SU-DHL-6 (cell line): ENCODE measurements at regions not wholly inside any gene's neighbourhood (a gene's known extent, or its start where the extent isn't known, plus 50 kb on each side); places are given as distances from the start of the nearest gene placed in this dataset.
"Not testable (repeated sequence)": the region's sequence is repeated elsewhere in the genome, so short reads cannot be mapped to it uniquely, and the experiment has no call there.

ENCODE experiments used
- H2AFZ ChIP-seq: fragments of 200-600 bp; sonication (generic); 2 replicates; pipeline ENCODE4 v1.6.1; 2014; ENCODE audit warnings: low read depth, mild to moderate bottlenecking, moderate library complexity, mixed read lengths, antibody characterized with exemption, low read length; ENCODE audit not compliant: severe bottlenecking
- H3F3A ChIP-seq: fragments of 200-600 bp; shearing (Covaris generic); 2 replicates; pipeline ENCODE4 v1.6.0; 2016; ENCODE audit warnings: antibody characterized with exemption, mild to moderate bottlenecking; ENCODE audit not compliant: insufficient read depth
- H3K27ac ChIP-seq: fragments of 200-600 bp; sonication (generic); 2 replicates; pipeline ENCODE4 v1.5.1; 2016; ENCODE audit warnings: low read depth, mild to moderate bottlenecking, low read length, moderate library complexity, mixed read lengths
- H3K27me3 ChIP-seq: fragments of 200-600 bp; sonication (generic), shearing (Covaris generic); 2 replicates; pipeline ENCODE4 v1.6.0; 2014; ENCODE audit warnings: mild to moderate bottlenecking, low read length
- H3K36me3 ChIP-seq: fragments of 200-600 bp; sonication (generic); 2 replicates; pipeline ENCODE4 v1.6.1; 2014; ENCODE audit warnings: mild to moderate bottlenecking, low read length, mixed read lengths
- H3K4me2 ChIP-seq: fragments of 300-600, 200-600 bp; shearing (Covaris generic), sonication (generic); 2 replicates; pipeline ENCODE4 v1.6.0; 2014; ENCODE audit warnings: low read length, low read depth, mild to moderate bottlenecking; ENCODE audit not compliant: poor library complexity, severe bottlenecking
- H3K4me3 ChIP-seq: fragments of 200-600 bp; sonication (generic); 2 replicates; pipeline ENCODE4 v1.5.1; 2014; ENCODE audit warnings: antibody characterized with exemption, low read length, mild to moderate bottlenecking, mixed read lengths; ENCODE audit not compliant: insufficient read depth, poor library complexity, severe bottlenecking
- H3K79me2 ChIP-seq: fragments of 200-600 bp; sonication (generic); 2 replicates; pipeline ENCODE4 v1.6.1; 2014; ENCODE audit warnings: mild to moderate bottlenecking, low read length, moderate library complexity; ENCODE audit not compliant: insufficient read depth
- H3K9ac ChIP-seq: fragments of 200-600 bp; sonication (generic); 2 replicates; pipeline ENCODE4 v1.7.0; 2014; ENCODE audit warnings: mild to moderate bottlenecking, low read length
- H3K9me2 ChIP-seq: fragments of 200-600 bp; sonication (generic); replicated peaks from 2 replicates; pipeline ENCODE4 v1.6.1; 2014; ENCODE audit warnings: low read length; ENCODE audit not compliant: insufficient read depth
- H3K9me3 ChIP-seq: fragments of 200-600 bp; sonication (generic); 2 replicates; pipeline ENCODE4 v1.6.1; 2014; ENCODE audit warnings: low read length, mixed read lengths; ENCODE audit not compliant: insufficient read depth
- H4K20me1 ChIP-seq: fragments of 200-600 bp; sonication (generic); 2 replicates; pipeline ENCODE4 v1.6.1; 2014; ENCODE audit warnings: low read depth, mild to moderate bottlenecking, antibody characterized with exemption, low read length, moderate library complexity, mixed read lengths
- CTCF ChIP-seq: fragments of 200-600 bp; sonication (generic); IDR thresholded peaks from one replicate; pipeline ENCODE4 v1.5.1; 2017; ENCODE audit warnings: antibody characterized with exemption, mild to moderate bottlenecking, low read length, moderate library complexity; ENCODE audit not compliant: insufficient read depth, poor library complexity, severe bottlenecking
- EZH2phosphoT487 ChIP-seq: fragments of 200-600 bp; sonication (generic), shearing (Covaris generic); conservative IDR thresholded peaks from 2 replicates; pipeline ENCODE4 v1.6.1; 2018; ENCODE audit warnings: mild to moderate bottlenecking, antibody characterized with exemption, low read length, moderate library complexity, mixed read lengths

GRCh38 chr2:91422102-91422501 is 2730.6 kb downstream of the RPIA start:
- not testable (repeated sequence) for H3F3A ChIP-seq

GRCh38 chr2:91427148-91427547 is 2735.7 kb downstream of the RPIA start:
- H3K27ac ChIP-seq, H3F3A ChIP-seq, H3K27me3 ChIP-seq: not testable (repeated sequence)

More at GRCh38 chr2:91422102-91422501, 2730.6 kb downstream of the RPIA start:
- H3K79me2 ChIP-seq, H3K27me3 ChIP-seq, H2AFZ ChIP-seq, H3K36me3 ChIP-seq, H3K27ac ChIP-seq, H3K9me2 ChIP-seq, H3K4me2 ChIP-seq, H4K20me1 ChIP-seq, H3K9ac ChIP-seq, H3K4me3 ChIP-seq: not testable (repeated sequence)
- peaks cover 22% of the 10 kb centered on the region for H3K9me3 ChIP-seq

GRCh38 chr2:91441932-91442245 is 2750.4 kb downstream of the RPIA start:
- not testable (repeated sequence) for H3K27ac ChIP-seq, H3F3A ChIP-seq, H3K9me2 ChIP-seq, H3K4me2 ChIP-seq, H3K36me3 ChIP-seq, H3K27me3 ChIP-seq, H2AFZ ChIP-seq, H3K9me3 ChIP-seq, H3K4me3 ChIP-seq, H3K9ac ChIP-seq, H4K20me1 ChIP-seq, H3K79me2 ChIP-seq

More at GRCh38 chr2:91427148-91427547, 2735.7 kb downstream of the RPIA start:
- H3K4me2 ChIP-seq, H3K9me2 ChIP-seq, H2AFZ ChIP-seq, H3K9me3 ChIP-seq, H4K20me1 ChIP-seq, H3K36me3 ChIP-seq, H3K79me2 ChIP-seq, H3K9ac ChIP-seq, H3K4me3 ChIP-seq: not testable (repeated sequence)

- Histone ChIP-seq H3K9me2 (no peaks in the 10 kb centered on the region), H3K9ac (no peak overlapping the region), H3K79me2 (no peaks in the 10 kb centered on the region), H3K36me3 (no peaks in the 10 kb centered on the region), H3F3A (no peaks in the 10 kb centered on the region), H3K27me3 (no peaks in the 10 kb centered on the region), H3K4me3 (no peak overlapping the region), H4K20me1 (no peaks in the 10 kb centered on the region), H3K27ac (no peak overlapping the region), H3K9me3 (no peaks in the 10 kb centered on the region), H2AFZ (no peak overlapping the region), H3K4me2 (no peak overlapping the region)
- TF ChIP-seq CTCF, result no peak
- no peak for TF ChIP-seq EZH2phosphoT487
Measured at GRCh38 chr2:91442246-91442905, 2750.9 kb downstream of the RPIA start.

GRCh38 chr2:91442906-91443729 is 2751.6 kb downstream of the RPIA start:
- H3K27me3 ChIP-seq, H3K4me2 ChIP-seq: not testable (repeated sequence)

GRCh38 chr2:91443730-91444115 is 2752.2 kb downstream of the RPIA start:
- not testable (repeated sequence) for H3F3A ChIP-seq, H3K4me2 ChIP-seq, H3K4me3 ChIP-seq, H3K9me3 ChIP-seq, H3K36me3 ChIP-seq, H3K9me2 ChIP-seq, H3K79me2 ChIP-seq, H3K27me3 ChIP-seq, H3K9ac ChIP-seq, H2AFZ ChIP-seq, H3K27ac ChIP-seq, H4K20me1 ChIP-seq

More at GRCh38 chr2:91442906-91443729, 2751.6 kb downstream of the RPIA start:
- not testable (repeated sequence) for H3K4me3 ChIP-seq, H3F3A ChIP-seq, H4K20me1 ChIP-seq, H3K27ac ChIP-seq, H3K9me2 ChIP-seq, H3K9ac ChIP-seq, H3K36me3 ChIP-seq, H2AFZ ChIP-seq, H3K79me2 ChIP-seq, H3K9me3 ChIP-seq

- H3K36me3 ChIP-seq, H3K27ac ChIP-seq, H3K27me3 ChIP-seq, H4K20me1 ChIP-seq, H3F3A ChIP-seq, H3K4me2 ChIP-seq, H3K79me2 ChIP-seq, H3K9me3 ChIP-seq, H2AFZ ChIP-seq, H3K4me3 ChIP-seq, H3K9me2 ChIP-seq, H3K9ac ChIP-seq: not testable (repeated sequence)
Measured at GRCh38 chr2:91445705-91446104, 2754.2 kb downstream of the RPIA start.
